NOMO-1 (cell line): ENCODE measurements at regions not wholly inside any gene's neighbourhood (a gene's known extent, or its start where the extent isn't known, plus 50 kb on each side); places are given as distances from the start of the nearest gene placed in this dataset.

Experiments used
- DNase-seq, 2 experiments: peaks; one replicate each; lab custom pipeline; 2025; ENCODE audit not compliant: unreplicated experiment in 2 of 2; lab: John Stamatoyannopoulos, UW

DNA sequence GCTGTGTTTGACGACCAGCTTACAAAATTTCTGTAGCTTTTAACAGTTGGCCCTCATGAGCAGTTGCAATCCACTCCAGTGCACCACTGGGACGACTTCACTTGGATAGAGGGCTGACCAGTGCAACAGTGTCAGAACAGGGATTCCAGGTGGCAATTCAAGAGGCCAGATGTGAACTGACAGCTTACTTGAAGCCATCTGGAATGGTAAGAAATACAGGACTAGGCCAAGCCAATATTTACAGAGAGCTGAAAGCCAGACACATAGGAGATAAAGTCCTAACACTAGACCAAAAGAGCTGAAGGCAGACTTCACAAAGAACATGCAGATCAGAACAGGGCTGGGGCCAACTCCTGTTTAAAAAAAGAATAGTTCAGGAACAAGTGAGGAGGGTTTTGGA lies 93.5 kb upstream of the NFIA start:
- DNase-seq, result no peak

DNA sequence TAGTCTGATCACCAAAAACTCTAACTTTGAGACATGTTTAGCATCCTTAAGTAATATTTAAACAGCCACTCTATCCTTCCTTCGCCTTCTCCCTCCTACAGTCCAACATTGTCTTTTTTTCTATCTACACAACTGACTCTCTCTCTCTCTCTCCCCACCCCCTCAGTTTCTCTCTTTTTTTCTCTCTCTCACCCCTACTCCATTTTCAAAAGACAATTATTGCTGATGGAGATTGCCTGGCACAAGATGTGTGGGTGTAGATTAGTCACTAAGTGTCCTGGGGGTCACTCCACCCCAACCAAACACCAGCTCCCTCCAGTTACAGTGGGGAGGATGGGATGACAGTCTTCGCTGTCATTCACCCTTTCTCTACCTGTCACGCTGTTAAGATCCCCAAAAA lies 94.5 kb upstream of the NFIA start:
- DNase-seq, result no peak

DNA sequence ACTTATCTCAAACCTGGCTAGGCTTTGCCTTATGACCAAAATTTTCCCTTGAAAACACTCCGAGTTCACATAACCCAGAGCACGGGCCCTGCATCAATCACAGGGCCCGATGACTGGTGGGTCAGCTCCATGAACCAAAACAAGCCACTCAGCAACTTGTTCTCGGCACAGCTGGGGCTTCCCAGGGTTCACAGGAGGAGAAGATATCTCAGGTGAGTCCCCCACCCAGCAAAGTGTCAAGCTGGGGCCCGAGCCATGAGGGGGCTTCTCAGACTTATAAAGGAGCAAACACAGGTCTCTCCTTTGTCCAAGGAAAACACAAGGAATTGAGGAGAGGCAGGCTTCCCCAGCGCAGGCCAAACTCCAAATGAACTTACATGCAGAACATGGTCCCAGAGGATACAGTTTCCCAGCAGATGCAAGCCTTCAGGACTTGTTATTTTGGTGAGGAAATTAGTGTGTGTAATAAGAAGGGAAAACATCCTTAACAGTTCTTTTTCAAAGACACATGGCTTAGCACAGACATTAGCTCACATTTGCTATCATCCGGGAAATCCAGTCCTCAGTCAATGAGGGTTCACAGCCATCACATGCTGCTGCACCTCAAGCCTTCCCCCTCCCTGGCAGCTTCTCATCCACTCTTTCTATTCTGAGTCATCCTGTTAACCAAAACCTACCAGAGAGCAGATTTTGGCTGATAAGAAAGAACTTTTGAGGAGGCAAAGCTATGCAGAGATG lies 98.1 kb upstream of the NFIA start:
- no peak for DNase-seq

DNA sequence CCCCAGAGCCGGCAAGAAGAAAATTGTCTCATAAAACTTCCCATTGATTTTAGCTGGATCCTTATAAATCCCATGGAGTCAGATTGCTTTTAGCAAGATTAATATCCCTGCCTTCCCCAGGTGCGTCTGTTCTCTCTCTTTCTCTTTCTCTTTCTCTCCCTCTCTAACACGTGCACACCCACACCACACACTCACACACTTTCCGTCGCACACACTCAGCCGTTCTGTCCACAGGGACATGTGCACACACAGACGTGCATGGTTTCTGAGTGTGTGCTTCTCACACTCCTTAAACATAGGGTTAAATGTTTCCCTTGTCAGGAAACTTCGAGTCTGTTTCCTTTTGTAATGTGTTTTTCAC lies 98.7 kb upstream of the NFIA start:
- DNase-seq, result no peak

DNA sequence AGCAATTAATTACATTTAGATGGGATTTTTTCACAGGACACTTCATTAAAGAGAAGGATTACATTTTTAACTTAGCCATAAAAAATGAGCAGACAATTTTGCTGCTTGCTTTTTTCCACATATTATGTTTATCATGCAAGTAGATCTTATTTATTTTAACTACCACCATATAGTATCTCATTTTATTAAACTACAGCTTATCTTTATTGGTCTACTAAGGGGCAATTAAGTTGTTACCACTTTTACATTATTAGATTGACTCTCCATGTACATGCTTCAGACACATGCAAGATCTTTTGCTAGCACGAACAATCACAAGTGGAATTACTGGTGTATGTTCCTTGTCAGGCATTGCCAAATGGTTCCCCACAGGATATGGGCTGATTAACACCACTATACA lies 99.8 kb upstream of the NFIA start:
- DNase-seq, result no peak

DNA sequence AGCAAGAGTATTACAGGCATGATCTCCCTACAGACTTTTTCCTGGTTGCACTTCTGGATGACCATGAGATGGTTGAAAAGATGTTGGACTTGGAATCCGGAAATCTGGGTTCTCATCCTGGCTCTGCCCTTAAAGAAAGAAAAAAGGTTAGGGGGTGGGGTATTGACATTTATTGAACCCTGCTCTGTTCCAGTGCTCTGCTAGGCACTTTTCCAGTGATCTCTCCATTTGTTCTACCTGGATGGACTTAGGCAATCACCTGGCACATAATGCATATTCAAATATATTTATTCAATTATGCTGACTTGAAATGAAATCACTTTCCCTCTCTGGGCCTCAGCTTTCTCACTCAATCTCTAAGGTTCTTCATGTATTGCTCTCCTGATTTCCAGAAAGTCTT lies 101.0 kb upstream of the NFIA start:
- no peak for DNase-seq

DNA sequence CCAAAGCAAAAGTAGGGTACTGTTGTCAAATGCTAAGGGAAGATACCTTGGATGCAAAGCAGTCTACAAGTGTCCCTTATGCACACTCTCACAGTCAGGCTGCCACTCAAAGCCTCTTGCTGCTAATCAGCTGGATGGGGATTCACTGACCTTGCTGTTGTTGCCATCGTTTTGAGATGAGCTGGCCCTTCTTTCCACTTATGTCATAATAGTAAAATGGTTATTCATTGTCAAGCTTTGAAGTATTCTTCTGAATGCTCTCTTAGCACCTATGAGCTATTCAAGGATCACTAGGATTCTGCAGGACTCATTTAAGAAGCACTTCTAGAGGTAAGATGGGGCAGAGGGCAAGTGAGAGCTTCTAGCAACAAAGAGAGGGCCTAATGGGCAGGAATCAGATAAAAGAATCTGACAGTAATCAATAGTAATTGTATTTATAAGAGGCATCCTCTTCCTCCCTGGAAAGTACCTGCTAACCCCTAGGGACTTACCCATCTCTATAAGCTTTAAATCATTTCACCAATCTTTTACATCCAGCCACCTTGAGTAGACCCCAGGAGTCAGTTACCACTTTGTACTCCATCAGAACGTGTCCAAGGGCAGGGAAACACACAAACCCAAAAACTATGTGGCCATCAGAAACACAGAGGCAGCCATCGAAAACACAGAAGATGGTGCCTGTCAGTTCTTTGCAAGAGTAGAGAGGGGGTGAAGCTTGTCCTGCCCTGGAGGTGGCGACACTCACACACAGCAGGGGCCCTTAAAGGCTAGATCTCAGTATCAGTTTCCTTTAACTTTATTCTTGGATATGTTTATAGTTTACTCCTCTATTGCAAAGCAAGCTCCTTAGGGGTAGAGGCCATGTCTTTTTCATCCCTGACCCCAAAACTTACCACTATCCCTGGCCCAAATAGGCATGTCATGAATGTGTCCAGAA lies 103.7 kb upstream of the NFIA start:
- DNase-seq, result peak in 1 of 2 experiments; percentile 1

DNA sequence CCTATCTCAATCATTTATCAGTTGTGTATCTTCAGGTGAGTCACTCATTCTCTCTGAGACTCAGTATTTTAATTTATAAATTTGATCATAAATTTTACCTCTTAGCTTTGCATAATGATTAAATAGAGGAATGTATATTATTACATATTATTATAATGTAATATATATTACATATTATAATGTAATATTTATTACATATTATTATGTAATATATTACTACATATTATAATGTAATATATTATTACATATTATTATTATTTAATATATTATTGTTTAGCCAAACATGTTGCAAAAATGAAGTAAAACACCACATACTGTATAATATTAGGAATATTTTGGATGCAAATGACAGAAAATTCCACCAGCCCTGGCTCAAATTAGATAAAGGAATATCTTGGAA lies 104.7 kb upstream of the NFIA start:
- no peak for DNase-seq

DNA sequence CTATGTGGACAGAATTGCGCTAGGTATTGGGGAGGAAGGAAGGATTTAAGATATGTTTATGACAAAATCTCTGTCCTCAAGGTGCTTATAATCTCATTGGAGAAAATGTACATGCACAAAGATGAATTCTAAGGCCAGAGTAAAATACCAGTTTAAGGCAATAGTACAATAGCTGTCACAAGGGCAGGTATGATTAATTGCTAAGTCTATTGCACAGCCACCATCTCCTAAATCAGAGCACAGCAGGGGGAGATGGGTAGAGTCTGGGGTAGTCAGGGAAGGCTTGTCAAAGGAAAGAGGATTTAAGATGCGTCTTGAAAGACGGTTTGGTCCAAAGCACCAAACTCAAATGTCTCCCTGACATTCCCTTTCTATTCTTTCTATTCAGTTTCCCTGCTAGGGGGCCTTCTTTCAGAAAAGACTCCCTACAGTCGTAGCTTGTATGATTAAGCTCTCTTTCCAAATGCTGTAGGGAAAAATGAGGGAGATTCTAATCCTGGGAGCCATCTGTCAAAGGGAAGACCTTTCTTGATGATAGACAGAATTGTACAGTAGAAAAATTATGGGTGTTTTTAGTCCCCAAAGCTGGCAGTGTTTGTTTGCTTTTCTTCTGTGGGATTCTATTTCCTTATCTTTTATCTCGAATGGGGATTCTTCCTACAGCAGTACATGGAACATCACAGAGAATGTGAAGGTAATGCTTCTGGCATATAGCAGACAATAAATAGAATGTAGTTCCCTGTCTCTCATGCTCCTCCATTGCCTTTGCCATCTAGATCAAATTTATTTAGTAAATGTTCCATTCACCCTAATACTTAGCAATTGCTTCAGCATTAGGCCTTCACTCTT lies 107.6 kb upstream of the NFIA start:
- no peak for DNase-seq

DNA sequence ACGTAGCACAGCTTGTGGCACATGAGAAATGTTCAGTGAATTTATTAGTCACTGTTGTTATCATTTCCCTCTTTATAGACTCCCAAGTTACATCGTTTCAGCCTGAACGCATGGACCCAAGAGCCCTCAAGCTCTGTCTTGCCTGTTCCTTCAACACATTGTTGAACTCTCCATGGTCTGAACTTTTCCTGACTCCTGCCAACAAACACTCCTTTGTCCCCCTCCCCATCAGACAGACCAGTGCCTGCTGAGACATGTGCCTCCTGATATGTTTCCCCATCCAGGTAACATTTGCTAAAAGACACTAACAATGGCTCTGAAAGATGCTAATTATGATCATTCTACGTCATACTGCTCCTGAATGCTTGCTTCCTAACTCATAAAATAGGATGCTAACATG lies 108.7 kb upstream of the NFIA start:
- no peak for DNase-seq

DNA sequence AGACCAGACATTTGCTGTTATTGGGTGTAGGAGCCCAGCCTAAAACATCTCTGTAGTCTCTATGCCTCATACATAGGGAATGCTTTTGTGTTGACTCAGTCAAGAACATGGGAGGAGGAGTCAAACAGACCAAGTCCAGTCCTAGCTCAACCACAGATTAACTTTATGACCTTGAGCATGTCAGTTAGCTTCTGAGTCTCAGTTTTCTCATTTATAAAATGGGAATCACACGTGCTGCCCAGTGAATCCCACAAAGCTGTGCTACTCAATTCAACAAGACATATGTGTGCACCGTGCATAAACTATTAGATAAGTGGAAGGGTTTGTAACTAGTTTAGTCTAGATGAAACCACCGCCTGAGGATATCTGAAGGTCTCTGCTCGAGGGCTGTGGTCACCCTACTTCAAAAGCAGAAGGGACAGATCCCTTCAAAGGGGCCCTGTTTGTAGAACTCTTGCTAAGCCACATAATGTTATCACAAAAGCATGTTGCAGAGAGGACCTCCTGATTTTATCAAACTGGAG lies 109.5 kb upstream of the NFIA start:
- no peak for DNase-seq

DNA sequence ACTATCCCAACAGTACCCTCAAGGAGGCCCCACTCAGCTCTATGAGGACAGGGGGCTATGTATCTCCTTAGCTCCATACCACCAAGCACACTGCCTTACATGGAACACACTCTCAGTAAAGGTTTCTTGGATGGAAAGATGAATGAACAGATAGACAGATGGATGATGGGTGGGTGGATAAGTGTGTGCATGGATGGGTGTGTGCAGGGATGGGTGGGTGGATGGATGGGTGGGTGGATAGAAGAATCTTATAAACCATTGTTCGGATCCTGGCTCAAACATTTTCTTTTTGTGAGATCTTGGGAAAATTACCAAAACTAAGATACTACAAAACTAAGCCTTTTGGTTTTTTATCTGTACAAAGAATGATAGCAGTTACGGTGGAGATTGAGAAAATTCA lies 111.0 kb upstream of the NFIA start:
- DNase-seq, result no peak

DNA sequence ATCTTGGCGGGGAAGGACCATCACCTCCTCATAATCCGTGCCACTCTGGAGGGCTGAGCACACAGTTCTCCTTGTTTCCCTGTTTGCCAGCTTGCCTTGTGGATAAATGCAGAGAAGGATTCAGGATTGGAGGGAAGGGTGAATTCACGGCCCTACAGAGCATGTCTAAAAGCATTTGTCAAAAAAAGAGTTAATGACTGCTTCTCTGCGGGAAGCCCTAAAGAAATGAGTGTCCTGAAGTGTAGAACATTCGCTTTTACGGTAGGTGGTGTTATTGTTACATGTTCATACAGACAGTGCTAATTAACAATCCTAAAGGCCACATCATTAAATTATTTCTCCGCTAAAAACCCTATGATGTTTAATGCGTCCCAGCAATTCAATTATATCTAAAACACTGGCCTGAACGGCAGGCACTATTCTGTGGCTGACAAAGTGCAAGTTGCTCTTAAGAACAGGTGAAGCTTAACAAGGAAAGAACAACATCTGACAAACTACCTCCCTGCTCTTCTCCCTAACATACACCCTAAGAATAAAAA lies 112.3 kb upstream of the NFIA start:
- DNase-seq, result no peak

DNA sequence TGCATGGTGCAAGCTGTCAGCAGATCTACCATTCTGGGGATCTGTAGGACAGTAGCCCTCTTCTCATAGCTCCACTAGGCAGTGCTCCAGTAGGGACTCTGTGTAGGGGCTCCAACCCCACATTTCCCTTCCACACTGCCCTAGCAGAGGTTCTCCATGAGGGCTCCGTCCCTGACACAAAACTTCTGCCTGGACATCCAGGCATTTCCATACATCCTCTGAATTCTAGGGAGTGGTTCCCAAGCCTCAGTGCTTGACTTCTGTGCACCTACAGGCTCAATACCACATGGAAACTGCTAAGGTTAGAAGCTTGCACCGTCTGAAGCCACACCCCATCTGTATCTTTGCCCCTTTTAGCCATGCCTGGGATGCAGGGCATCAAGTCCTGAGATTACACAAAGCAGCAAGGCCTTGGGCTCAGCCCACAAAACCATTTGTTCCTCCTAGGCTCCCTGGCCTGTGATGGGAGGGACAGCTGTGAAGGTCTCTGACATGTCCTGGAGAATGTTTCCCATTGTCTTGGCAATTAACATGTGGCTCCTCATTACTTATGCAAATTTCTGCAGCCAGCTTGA lies 117.0 kb upstream of the NFIA start:
- DNase-seq, result no peak

DNA sequence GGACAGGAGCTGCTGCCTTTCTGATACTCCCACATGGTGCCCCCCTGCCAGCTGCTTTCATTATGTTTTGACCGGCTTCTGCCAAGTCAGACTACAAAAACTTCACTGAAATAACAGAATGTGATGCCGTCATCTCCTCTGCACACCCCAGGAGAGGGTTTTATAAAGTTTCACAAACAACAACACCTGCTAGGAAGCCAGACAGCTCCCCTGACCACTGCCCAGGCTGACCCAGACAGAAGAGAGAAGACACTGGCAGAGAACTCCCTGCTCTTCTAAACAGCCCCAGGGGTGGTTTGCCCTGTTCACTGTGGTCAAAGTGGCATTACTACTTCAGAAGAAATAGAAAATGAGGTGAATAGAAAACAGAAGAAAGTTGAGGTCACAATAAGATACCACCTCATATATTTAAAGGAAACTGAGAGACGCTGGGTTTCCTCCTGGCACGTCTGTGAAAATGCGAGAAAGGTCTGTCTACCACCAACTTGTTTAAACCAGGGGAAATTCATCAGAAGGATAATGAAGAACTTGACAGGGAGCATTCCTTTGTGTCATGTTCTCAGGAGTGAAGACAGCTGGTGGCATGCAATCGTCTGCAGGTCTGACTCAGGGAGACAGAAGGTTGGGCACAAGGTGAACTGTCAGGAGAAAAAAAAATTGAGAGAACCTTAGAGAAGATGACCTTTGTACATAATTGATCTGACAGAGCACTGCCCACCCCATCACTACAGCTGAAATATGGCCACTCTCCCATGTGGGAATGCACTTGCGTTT lies 119.0 kb upstream of the NFIA start:
- no peak for DNase-seq

DNA sequence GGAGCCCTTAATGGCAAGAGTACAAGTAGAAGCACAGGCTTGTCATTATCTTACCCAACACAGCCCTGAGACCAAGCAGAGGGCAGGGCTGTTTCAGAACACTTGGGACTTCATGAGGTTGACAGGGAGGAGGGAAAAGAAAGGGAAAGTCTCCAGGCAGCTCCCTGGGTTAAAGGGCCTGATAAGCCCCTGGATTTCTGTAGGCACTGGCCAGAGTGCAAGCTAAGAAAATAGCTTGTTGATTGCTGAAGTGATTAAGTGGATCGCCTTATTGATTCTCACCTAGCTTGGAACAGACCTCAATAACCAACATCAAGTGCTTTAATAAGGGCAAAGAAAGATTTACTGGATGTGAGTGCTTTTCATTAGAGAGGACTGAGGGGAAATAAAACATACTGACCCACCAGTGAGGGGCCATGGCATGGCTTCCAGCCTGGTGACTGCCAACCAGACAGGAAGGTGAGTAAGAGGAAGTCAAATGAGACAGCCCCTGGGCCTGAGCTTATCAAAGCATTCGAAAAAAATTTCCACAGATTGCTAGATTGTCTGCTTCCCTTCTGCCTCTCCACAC lies 121.4 kb upstream of the NFIA start:
- DNase-seq, result peak; percentile 19 to 31

DNA sequence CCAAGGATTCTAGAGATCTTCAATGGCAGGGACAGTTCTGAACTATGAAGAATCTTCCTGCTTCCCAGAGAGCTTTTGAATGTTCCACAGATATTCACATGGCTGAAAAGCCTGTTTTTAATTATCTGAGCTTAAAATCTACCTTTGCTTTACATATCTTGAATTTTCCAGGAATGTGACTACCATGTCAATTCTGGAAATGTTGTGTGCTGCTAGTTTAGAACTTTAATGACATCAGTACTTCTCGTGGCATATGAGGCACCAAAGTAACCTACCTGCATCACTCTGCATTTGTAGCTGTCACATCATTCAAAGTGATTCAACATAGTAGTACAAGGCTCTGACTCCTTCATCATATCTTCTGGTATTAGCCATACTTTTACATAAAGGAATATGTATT lies 122.7 kb upstream of the NFIA start:
- DNase-seq, result no peak

DNA sequence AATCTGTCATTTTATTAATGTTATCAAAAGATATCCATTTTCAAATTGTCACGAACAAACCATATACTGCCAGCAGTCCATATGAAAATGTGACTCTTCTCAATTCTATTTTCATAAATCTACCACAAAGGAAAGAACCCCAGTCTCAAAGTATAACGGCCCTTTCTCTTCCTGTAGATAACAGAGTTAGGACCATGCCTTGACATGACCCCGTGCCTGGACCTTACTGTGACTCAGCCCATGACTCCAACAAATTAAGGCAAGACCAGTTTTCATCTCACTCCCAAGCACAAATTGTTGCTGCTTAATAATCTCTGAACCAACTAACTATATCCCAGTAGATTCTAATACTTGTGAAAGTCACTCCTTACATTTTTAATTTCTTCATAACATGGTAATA lies 124.4 kb upstream of the NFIA start:
- no peak for DNase-seq

DNA sequence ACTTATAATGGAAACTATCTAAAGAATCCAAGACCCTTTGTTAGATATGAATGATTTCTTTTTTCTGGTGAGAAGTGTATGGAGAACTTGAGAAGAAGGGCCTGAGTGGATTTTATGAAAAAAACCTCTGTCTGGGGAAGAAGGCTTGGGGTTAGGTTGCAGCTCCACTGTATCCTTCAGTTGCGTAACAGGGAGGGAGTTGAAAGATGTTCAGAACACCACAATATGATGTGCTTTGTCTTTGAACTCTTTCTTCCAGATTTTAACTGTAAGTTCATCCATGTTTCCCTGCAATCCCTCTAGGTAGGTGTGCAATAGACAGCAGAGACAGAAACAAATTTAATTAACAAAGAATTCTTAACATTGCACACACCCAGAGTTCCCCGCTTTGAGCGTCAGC lies 125.8 kb upstream of the NFIA start:
- no peak for DNase-seq
